Tibial nerve (tissue), 4 donors: ENCODE measurements at regions not wholly inside any gene's neighbourhood (a gene's known extent, or its start where the extent isn't known, plus 50 kb on each side); places are given as distances from the start of the nearest gene placed in this dataset.
"Not testable (repeated sequence)": the region's sequence is repeated elsewhere in the genome, so short reads cannot be mapped to it uniquely, and the experiment has no call there.

ENCODE experiments used
- DNase-seq, 2 donors: peaks; one replicate each; pipeline ENCODE4 v3.0.0-alpha.2; 2019; ENCODE audit warnings: low spot score in 2 of 2
- H3K27ac ChIP-seq, 4 donors: fragments of 200-600 bp; sonication (generic) in 3 of 4; one replicate each; pipeline ENCODE4 v1.5.1; 2017 to 2019; ENCODE audit warnings: mild to moderate bottlenecking in 1 of 4
- H3K27me3 ChIP-seq, 2 donors: fragments of 200-600 bp; sonication (generic) in 1 of 2; one replicate each; pipeline versions ENCODE4 v1.5.1 to v1.6.0; 2017 to 2019
- H3K36me3 ChIP-seq, 3 donors: fragments of 200-600 bp; sonication (generic); one replicate each; pipeline ENCODE4 v1.5.1; 2018 to 2019
- H3K4me1 ChIP-seq, 4 donors: fragments of 200-600 bp; sonication (generic) in 3 of 4; one replicate each; pipeline ENCODE4 v1.5.1; 2017 to 2019
- H3K4me3 ChIP-seq, 4 donors: fragments of 200-600 bp; sonication (generic) in 3 of 4; one replicate each; pipeline ENCODE4 v1.5.1; 2017 to 2019; ENCODE audit warnings: mild to moderate bottlenecking in 1 of 4, moderate library complexity in 1 of 4
- H3K9me3 ChIP-seq, 4 donors: fragments of 200-600 bp; sonication (generic) in 3 of 4; one replicate each; pipeline ENCODE4 v1.5.1; 2017 to 2019
- EP300 ChIP-seq, 2 donors: sonication (generic); formaldehyde crosslinking; IDR thresholded peaks; one replicate each; pipeline ENCODE4 v1.6.1; 2017; ENCODE audit warnings: antibody characterized with exemption in 2 of 2, mild to moderate bottlenecking in 1 of 2
- POLR2A ChIP-seq, 2 donors: fragments of 450-650 bp; IDR thresholded peaks; one replicate each; pipeline ENCODE4 v1.6.1; 2017; ENCODE audit warnings: antibody characterized with exemption in 2 of 2, mild to moderate bottlenecking in 2 of 2, moderate library complexity in 2 of 2
- WGBS, 2 donors: methylation state at CpG; one replicate each; pipeline ENCODE4 v1.1.5; 2018; 5-methylcytosine and 5-hydroxymethylcytosine counted together
- TF ChIP-seq, protein P1 (sequence below), 5 experiments: fragments of 200-600 bp in 3 of 5; fragments of 450-650 bp in 2 of 5; sonication (generic) in 3 of 5; IDR thresholded peaks; one replicate each; pipeline ENCODE4 v1.5.1; 2016 to 2019; ENCODE audit warnings: antibody characterized with exemption in 5 of 5, mild to moderate bottlenecking in 3 of 5, moderate library complexity in 2 of 5

DNA sequence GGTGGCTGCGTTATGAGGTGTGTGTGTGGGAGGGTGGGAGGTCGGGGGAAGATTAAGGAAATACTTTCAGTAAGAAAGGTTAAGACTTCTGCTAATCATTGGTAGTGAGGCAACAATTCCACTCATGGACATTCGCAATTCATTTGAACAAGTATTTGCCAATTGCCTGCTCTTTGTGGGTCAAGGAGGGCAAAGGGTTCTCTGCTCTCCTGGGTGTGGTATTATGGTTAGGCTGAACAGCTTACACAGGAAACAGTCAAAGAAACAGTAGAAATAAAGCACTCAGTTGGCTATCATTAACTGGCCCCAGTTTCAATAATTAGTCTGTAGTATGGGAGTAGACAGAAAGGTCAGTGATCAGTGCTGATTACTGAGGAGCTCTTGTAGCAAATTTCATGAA lies 357.0 kb upstream of the FANCL start:
- Histone ChIP-seq H3K4me1 (no peaks in the 10 kb centered on the region), H3K27ac (no peak overlapping the region), H3K9me3 (no peaks in the 10 kb centered on the region), H3K36me3 (no peaks in the 10 kb centered on the region), H3K4me3 (no peak overlapping the region), H3K27me3 (no peaks in the 10 kb centered on the region)
- TF ChIP-seq, protein P1, sequence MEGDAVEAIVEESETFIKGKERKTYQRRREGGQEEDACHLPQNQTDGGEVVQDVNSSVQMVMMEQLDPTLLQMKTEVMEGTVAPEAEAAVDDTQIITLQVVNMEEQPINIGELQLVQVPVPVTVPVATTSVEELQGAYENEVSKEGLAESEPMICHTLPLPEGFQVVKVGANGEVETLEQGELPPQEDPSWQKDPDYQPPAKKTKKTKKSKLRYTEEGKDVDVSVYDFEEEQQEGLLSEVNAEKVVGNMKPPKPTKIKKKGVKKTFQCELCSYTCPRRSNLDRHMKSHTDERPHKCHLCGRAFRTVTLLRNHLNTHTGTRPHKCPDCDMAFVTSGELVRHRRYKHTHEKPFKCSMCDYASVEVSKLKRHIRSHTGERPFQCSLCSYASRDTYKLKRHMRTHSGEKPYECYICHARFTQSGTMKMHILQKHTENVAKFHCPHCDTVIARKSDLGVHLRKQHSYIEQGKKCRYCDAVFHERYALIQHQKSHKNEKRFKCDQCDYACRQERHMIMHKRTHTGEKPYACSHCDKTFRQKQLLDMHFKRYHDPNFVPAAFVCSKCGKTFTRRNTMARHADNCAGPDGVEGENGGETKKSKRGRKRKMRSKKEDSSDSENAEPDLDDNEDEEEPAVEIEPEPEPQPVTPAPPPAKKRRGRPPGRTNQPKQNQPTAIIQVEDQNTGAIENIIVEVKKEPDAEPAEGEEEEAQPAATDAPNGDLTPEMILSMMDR (IDR thresholded peaks at IDR 0.05), result no peak
- no peak for DNase-seq
- WGBS, 2 donors, result 60 to 61% methylated on average over 3 of the region's 3 CpGs

DNA sequence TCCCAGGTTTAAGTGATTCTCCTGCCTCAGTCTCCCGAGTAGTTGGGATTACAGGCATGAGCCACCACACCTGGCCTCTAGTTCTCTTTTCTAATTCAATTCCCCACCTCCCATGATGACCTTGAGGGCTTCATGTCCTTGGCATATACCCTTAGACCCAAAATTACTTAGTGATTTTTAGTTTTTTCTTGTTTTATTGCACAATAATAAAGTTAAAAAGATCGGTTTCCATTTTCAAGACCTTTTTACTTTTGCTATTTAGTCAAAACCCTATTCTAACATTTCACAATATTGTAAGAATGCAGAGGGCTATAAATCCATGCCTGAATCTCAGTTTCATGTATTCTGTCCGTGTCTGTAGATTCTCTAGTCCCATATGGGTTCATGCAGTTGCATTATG lies 354.6 kb upstream of the FANCL start:
- no peaks in the 10 kb centered on the region for H3K9me3 ChIP-seq
- H3K4me1 ChIP-seq, result no peaks in the 10 kb centered on the region
- no peak overlapping the region for H3K4me3 ChIP-seq
- no peak overlapping the region for H3K27ac ChIP-seq
- no peaks in the 10 kb centered on the region for H3K36me3 ChIP-seq
- TF ChIP-seq EP300 (IDR thresholded peaks at IDR 0.05) (no peak), POLR2A (IDR thresholded peaks at IDR 0.05) (no peak)
- TF ChIP-seq, protein P1 (IDR thresholded peaks at IDR 0.05), result no peak
- H3K27me3 ChIP-seq, result no peaks in the 10 kb centered on the region
- DNase-seq, result no peak
- whole genome bisulfite sequencing, 2 donors, result 51 to 58% methylated on average over 3 of the region's 3 CpGs

DNA sequence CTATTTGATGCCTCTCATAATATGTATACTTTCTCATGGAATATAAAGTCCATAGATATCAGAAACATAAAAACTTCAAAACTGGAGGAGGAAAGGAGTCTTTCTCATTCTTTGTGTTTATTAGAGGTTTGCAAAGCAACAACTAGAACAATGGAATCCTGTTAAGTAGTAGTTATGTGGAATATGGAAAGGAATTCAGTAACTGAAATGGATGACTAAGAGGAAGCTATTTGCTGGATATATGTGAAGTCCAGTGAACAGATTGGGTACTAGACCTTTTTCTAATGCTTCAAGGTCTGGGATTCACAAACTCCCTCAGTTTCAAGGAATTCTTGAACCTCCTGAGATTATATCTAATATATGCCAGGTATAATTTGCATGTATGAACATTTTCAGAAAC lies 353.6 kb upstream of the FANCL start:
- Histone ChIP-seq H3K4me3 (no peak overlapping the region), H3K27ac (no peak overlapping the region), H3K27me3 (no peaks in the 10 kb centered on the region), H3K36me3 (no peaks in the 10 kb centered on the region), H3K4me1 (no peaks in the 10 kb centered on the region), H3K9me3 (no peaks in the 10 kb centered on the region)
- no peak for DNase-seq
- TF ChIP-seq POLR2A (IDR thresholded peaks at IDR 0.05) (no peak), EP300 (IDR thresholded peaks at IDR 0.05) (no peak)
- TF ChIP-seq, protein P1 (IDR thresholded peaks at IDR 0.05), result no peak

DNA sequence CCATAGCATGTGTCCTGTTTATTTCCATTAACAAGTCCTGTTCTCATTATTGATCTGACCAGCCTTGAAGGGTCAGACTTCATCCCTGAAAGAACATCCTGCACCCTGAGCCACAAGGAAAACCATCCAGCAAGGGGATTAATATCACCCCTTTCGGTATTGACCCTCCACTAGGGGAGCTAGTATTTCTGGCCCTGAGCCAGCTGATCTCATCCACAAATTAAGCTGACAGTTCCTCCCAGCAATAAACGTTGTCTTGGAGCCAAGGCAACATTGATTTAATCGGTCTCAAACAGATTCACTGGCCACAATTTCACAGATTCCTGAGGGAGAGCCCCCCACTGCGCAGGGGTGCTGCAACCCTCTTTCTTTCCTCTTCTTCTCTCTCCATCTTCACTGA lies 353.1 kb upstream of the FANCL start:
- Histone ChIP-seq H3K4me1 (no peaks in the 10 kb centered on the region), H3K27me3 (no peaks in the 10 kb centered on the region), H3K36me3 (no peaks in the 10 kb centered on the region), H3K9me3 (no peaks in the 10 kb centered on the region), H3K4me3 (no peak overlapping the region), H3K27ac (no peak overlapping the region)
- DNase-seq, result no peak
- TF ChIP-seq, protein P1 (IDR thresholded peaks at IDR 0.05), result no peak
- no peak for TF ChIP-seq POLR2A (IDR thresholded peaks at IDR 0.05)
- TF ChIP-seq EP300 (IDR thresholded peaks at IDR 0.05), result no peak
- 49% methylated on average over 4 of the region's 4 CpGs for whole genome bisulfite sequencing, 2 donors

DNA sequence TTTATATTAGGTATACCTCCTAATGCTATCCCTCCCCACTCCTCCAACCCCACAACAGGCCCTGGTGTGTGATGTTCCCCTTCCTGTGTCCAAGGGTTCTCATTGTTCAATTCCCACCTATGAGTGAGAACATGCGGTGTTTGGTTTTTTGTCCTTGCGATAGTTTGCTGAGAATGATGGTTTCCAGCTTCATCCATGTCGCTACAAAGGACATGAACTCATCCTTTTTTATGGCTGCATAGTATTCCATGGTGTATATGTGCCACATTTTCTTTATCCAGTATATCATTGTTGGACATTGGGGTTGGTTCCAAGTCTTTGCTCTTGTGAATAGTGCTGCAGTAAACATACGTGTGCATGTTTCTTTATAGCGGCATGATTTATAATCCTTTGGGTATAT lies 345.1 kb upstream of the FANCL start:
- not testable (repeated sequence) for H3K4me1 ChIP-seq, H3K9me3 ChIP-seq
- 95 to 96% methylated on average over 5 of the region's 5 CpGs for WGBS, 2 donors

DNA sequence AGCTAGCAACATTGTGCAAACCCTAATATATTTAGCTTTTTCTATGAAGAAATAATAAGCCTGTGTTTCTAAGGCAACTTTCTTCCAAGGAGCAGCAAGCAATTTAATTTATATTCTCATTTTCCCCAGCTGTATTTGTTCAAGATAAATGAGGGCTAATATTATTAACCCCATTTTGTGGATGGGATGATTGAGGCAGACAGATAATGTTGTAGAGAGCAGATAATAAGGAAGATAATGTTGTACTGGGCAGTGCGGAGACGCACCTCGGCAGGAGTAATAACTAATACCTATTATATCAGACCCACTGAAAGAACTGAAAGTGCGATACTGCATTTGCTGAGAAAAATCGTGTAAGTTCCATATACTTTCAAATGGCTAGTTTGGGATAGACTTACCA lies 344.1 kb upstream of the FANCL start:
- TF ChIP-seq, protein P1 (IDR thresholded peaks at IDR 0.05), result no peak
- no peak for TF ChIP-seq POLR2A (IDR thresholded peaks at IDR 0.05)
- no peak for TF ChIP-seq EP300 (IDR thresholded peaks at IDR 0.05)
- H3K4me3 ChIP-seq, result no peak overlapping the region
- H3K4me1 ChIP-seq, result no peaks in the 10 kb centered on the region
- H3K9me3 ChIP-seq, result no peaks in the 10 kb centered on the region
- no peak for DNase-seq
- no peaks in the 10 kb centered on the region for H3K27me3 ChIP-seq
- H3K36me3 ChIP-seq, result no peaks in the 10 kb centered on the region
- WGBS, 2 donors, result 94 to 95% methylated on average over 5 of the region's 5 CpGs
- H3K27ac ChIP-seq, result no peak overlapping the region

More for the DNA sequence above, 345.1 kb upstream of the FANCL start:
- H3K4me3 ChIP-seq, DNase-seq, H3K27ac ChIP-seq, H3K36me3 ChIP-seq, H3K27me3 ChIP-seq: not testable (repeated sequence)
